Testis (tissue), 2 donors: ENCODE measurements at regions not wholly inside any gene's neighbourhood (a gene's known extent, or its start where the extent isn't known, plus 50 kb on each side); places are given as distances from the start of the nearest gene placed in this dataset.

Experiments used
- POLR2A ChIP-seq: fragments of 450-650 bp; IDR thresholded peaks from one replicate; pipeline ENCODE4 v1.6.1; 2017; ENCODE audit warnings: antibody characterized with exemption, mild to moderate bottlenecking, moderate library complexity
- TF ChIP-seq, protein P1 (sequence below), 3 experiments: fragments of 450-650 bp in 2 of 3; fragments of 200-600 bp in 1 of 3; sonication (generic) in 1 of 3; IDR thresholded peaks; one replicate each; pipeline ENCODE4 v1.5.1; 2016 to 2019; ENCODE audit warnings: antibody characterized with exemption in 3 of 3, mild to moderate bottlenecking in 2 of 3, moderate library complexity in 1 of 3

- TF ChIP-seq, protein P1, sequence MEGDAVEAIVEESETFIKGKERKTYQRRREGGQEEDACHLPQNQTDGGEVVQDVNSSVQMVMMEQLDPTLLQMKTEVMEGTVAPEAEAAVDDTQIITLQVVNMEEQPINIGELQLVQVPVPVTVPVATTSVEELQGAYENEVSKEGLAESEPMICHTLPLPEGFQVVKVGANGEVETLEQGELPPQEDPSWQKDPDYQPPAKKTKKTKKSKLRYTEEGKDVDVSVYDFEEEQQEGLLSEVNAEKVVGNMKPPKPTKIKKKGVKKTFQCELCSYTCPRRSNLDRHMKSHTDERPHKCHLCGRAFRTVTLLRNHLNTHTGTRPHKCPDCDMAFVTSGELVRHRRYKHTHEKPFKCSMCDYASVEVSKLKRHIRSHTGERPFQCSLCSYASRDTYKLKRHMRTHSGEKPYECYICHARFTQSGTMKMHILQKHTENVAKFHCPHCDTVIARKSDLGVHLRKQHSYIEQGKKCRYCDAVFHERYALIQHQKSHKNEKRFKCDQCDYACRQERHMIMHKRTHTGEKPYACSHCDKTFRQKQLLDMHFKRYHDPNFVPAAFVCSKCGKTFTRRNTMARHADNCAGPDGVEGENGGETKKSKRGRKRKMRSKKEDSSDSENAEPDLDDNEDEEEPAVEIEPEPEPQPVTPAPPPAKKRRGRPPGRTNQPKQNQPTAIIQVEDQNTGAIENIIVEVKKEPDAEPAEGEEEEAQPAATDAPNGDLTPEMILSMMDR (IDR thresholded peaks at IDR 0.05), result no peak
- no peak for TF ChIP-seq POLR2A
Observed at GRCh38 chr12:93229494-93230325, 148.0 kb upstream of the NUDT4 start.
